HCT116 (cell line): ENCODE measurements at regions not wholly inside any gene's neighbourhood (a gene's known extent, or its start where the extent isn't known, plus 50 kb on each side); places are given as distances from the start of the nearest gene placed in this dataset.

Source experiments
- JUND ChIP-seq: IDR thresholded peaks from 2 replicates; pipeline ENCODE4 v1.6.1; 2012
- MAX ChIP-seq: IDR thresholded peaks from 2 replicates; pipeline ENCODE4 v1.6.1; 2012
- POLR2A ChIP-seq: IDR thresholded peaks from 2 replicates; pipeline ENCODE4 v1.7.0; 2011; ENCODE audit warnings: borderline replicate concordance; ENCODE audit not compliant: insufficient read depth, insufficient read length; ENCODE audit errors: extremely low read depth

GRCh38 chr10:81315026-81315425 lies 560.0 kb upstream of the NRG3 start:
- TF ChIP-seq MAX (no peak), POLR2A (no peak), JUND (no peak)
